Coronary artery (tissue), 2 donors: ENCODE measurements at regions not wholly inside any gene's neighbourhood (a gene's known extent, or its start where the extent isn't known, plus 50 kb on each side); places are given as distances from the start of the nearest gene placed in this dataset.
A peak's percentile ranks its signal among the peaks of the same experiment; 100 is the strongest.

Experiments
- DNase-seq: peaks from one replicate; pipeline ENCODE4 v3.0.0-alpha.2; 2017; ENCODE audit warnings: low spot score
- H3K27ac ChIP-seq, 2 donors: fragments of 200-600 bp; sonication (generic); one replicate each; pipeline ENCODE4 v1.5.1; 2016 to 2019
- H3K4me3 ChIP-seq: fragments of 200-600 bp; sonication (generic); 2 replicates; pipeline ENCODE4 v1.5.1; 2016; ENCODE audit warnings: mild to moderate bottlenecking, moderate library complexity
- TF ChIP-seq, protein P1 (sequence below): fragments of 200-600 bp; sonication (generic); IDR thresholded peaks from one replicate; pipeline ENCODE4 v1.5.1; 2019; ENCODE audit warnings: antibody characterized with exemption

DNA sequence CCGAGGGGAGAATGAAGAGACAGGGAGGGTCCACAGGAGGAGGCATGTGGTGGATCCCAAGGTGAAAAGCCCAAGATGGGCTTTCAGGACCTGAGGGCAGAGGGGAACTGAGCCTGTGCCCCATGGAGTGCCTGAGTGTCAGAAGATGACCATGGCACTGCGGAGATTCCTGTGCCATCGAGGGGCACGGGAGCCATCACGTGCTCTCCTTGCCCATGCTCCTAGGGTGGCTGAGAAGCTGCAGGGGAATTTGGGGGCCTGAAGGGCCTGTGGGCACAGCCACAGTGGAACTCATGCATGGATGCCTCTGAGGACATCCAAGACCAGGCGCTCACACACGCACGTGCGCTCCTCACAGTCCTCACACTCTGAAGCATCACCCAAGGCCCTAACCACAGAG lies 56.1 kb upstream of the GLI2 start:
- no peak for DNase-seq
- H3K4me3 ChIP-seq, result no peak overlapping the region

DNA sequence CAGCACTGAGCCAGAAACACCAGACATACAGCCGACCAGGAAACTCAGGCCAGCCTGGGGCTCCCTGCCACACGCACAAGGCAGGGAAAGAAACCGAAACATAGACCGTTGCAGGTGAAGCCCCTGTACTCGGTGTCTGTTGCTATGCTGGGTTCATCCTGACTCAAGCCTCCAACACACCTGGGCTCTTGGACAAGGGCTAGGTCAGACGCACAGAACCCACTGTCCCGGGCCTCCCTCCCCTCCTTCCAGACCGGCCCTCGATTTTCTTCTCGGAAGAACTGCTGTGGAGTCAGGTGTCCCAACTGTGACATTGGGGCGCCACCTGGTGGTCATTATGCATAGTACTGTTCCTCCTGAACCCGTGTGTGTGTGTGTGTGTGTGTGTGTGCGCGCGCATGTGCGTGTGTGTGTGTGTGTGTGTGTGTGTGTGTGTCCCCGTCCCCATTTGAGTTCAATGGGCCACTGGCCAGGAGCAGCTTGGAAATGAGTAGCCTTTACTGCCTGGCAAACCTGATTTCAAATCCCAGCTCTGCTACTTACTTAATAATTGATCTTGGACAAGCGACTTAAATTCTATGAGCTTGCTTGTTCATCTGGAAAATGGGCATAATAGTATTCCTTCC lies 55.4 kb upstream of the GLI2 start:
- TF ChIP-seq, protein P1, sequence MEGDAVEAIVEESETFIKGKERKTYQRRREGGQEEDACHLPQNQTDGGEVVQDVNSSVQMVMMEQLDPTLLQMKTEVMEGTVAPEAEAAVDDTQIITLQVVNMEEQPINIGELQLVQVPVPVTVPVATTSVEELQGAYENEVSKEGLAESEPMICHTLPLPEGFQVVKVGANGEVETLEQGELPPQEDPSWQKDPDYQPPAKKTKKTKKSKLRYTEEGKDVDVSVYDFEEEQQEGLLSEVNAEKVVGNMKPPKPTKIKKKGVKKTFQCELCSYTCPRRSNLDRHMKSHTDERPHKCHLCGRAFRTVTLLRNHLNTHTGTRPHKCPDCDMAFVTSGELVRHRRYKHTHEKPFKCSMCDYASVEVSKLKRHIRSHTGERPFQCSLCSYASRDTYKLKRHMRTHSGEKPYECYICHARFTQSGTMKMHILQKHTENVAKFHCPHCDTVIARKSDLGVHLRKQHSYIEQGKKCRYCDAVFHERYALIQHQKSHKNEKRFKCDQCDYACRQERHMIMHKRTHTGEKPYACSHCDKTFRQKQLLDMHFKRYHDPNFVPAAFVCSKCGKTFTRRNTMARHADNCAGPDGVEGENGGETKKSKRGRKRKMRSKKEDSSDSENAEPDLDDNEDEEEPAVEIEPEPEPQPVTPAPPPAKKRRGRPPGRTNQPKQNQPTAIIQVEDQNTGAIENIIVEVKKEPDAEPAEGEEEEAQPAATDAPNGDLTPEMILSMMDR, result peak; percentile 54
- no peak overlapping the region for H3K27ac ChIP-seq
- DNase-seq, result peak; percentile 83
- H3K4me3 ChIP-seq, result peak overlapping the region; percentile 33

More for the DNA sequence above, 56.1 kb upstream of the GLI2 start:
- TF ChIP-seq, protein P1, result no peak
- H3K27ac ChIP-seq, result no peak overlapping the region

DNA sequence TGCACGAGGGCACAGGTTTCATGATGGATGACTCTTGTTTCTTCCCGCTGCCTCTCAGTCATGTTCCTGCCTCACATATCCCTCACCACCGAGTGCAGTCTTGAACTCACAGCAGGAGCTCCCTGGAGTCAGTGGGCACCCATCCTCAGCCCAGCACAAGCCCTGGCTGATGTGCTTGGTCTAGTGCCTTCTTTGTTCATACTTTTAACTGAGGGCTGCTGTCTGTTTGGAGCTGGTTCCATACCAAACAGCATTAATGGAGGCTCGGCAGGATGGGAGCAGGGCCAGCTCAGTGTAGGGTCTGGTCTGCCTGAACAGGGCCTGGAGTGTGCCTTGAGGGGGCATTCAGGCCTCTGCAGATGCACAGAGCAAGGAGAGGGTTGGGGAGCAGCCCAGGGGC lies 54.5 kb upstream of the GLI2 start:
- Histone ChIP-seq H3K27ac (no peak overlapping the region), H3K4me3 (no peak overlapping the region)
- DNase-seq, result no peak
- TF ChIP-seq, protein P1, result no peak

DNA sequence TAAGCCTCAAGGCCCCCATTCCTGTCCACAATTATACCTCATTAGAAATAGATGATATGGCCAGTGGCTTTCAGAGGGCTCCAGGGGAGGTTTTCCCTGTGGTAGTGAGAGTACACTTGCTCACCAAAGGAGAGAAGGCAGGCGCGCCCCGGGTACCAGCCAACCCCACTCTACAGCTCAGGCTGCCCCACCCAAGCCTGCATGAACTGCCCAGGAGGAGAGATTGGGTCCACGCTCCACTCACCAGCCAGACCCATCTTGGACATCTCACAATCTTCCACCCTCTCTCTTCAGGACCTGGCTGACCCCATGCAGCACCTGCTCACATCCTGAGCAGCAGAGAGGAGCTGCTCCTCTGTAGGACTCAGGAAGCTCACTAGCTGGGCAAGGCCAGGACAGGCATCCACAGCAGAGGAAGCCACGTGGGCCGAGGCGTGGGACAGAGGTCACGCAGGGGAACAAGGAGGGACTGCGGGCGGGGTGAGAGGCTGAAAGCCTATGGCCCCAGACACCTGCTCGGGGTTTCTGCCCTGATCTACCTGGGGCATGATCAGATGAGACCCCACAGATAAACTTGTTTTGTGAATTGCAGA lies 53.9 kb upstream of the GLI2 start:
- no peak for DNase-seq
- H3K27ac ChIP-seq, result no peak overlapping the region
- H3K4me3 ChIP-seq, result no peak overlapping the region
- TF ChIP-seq, protein P1, result no peak

DNA sequence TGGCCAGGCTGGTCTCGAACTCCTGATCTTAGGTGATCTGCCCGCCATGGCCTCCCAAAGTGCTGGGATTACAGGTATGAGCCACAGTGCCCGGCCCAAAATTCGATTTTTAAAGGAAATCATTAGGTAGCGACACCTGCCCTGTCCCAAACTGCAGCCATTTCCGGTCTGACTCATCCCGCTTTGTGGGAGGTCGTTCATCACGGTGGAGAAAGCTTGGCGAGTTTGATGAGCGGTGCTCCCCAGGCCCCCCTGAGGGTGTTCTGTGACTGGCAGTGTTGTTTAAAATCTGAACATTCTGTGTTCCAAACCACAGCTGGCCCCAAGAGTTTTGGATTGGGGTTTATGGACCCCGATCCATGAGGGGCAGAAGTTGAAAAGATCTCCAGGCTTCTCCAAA lies 53.0 kb upstream of the GLI2 start:
- DNase-seq, result no peak
- TF ChIP-seq, protein P1, result no peak
- H3K27ac ChIP-seq, result no peak overlapping the region
- H3K4me3 ChIP-seq, result no peak overlapping the region

DNA sequence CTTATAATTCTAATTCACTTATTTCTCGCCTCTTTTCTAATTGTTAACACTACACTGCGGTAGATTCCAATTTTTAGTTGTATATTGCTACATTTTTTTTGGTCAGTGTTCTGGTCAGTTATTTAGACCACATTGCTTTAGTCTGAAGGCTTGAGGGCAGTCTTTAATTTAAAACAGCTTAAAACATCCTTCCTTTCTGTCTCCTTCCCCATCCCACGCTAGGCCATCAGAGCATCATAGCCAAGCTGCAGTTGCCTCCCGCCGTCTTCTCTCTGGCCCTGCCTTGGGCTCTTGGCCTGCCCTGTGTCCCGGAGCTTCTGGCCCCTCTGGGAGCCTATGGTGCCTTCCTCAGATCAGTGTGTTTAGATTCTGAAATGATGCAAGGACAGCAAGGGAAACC lies 52.6 kb upstream of the GLI2 start:
- no peak overlapping the region for H3K4me3 ChIP-seq
- no peak overlapping the region for H3K27ac ChIP-seq
- TF ChIP-seq, protein P1, result no peak
- no peak for DNase-seq

DNA sequence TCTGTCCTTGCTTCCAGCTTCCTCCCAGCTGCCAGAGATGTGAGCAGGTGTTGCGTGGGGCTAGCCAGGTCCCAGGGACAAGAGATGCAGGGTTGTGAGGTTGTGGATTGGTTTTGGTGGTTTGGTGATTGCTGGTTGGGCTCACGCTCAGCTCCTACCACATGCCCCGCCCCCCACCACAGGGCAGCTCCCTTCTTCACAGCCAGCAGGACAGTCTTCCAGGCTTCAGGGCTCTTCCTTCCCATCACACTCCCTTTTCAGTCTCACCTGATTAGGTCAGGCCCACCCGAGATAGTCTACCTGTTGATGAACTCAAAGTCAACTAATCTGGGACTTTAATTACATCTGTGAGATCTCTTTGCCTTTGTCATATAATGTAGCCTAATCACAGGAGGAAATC lies 52.0 kb upstream of the GLI2 start:
- no peak overlapping the region for H3K27ac ChIP-seq
- TF ChIP-seq, protein P1, result no peak
- no peak overlapping the region for H3K4me3 ChIP-seq
- no peak for DNase-seq
